ENCODE measurements at regions not wholly inside any gene's neighbourhood (a gene's known extent, or its start where the extent isn't known, plus 50 kb on each side); places are given as distances from the start of the nearest gene placed in this dataset.
A peak's percentile ranks its signal among the peaks of the same experiment; 100 is the strongest.
"Not testable (repeated sequence)": the region's sequence is repeated elsewhere in the genome, so short reads cannot be mapped to it uniquely, and the experiment has no call there.

DNA sequence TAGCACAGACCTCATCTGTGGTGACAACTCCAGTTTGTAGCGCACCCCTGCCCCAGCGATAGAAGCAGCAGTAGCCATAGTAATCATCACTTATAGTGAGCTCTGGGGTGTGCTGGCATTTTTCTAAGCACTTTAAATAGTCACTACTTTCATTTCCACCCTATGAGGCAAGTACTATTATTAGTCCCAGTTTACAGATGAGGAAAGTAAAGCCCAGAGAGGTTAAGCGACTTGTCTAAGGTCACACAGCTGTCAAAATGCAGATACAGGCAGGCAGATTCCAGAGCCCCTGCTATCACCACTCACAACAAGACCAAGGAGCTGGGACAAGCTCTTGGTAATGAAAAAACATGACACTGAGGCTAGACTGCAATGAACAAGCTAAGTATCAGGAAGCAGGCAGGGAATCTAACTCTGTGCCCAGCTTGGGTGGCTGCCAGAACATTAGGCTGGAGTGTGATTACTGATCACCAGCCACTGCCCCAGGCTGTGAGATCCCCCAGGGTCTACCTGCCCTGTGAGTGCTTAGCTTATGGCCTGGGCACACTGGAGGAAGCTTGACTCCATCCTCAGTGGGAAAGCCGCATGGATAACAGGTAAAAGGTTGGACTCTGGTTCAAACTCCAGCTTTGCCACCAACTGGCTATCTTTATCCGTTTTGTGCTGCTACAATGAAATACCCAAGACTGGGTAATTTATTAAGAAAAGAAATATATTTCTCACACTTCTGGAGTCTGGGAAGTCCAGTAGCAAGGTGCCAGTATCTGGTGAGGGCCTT is 561.1 kb downstream of the MN1 start:
- no peak for DNase-seq

DNA sequence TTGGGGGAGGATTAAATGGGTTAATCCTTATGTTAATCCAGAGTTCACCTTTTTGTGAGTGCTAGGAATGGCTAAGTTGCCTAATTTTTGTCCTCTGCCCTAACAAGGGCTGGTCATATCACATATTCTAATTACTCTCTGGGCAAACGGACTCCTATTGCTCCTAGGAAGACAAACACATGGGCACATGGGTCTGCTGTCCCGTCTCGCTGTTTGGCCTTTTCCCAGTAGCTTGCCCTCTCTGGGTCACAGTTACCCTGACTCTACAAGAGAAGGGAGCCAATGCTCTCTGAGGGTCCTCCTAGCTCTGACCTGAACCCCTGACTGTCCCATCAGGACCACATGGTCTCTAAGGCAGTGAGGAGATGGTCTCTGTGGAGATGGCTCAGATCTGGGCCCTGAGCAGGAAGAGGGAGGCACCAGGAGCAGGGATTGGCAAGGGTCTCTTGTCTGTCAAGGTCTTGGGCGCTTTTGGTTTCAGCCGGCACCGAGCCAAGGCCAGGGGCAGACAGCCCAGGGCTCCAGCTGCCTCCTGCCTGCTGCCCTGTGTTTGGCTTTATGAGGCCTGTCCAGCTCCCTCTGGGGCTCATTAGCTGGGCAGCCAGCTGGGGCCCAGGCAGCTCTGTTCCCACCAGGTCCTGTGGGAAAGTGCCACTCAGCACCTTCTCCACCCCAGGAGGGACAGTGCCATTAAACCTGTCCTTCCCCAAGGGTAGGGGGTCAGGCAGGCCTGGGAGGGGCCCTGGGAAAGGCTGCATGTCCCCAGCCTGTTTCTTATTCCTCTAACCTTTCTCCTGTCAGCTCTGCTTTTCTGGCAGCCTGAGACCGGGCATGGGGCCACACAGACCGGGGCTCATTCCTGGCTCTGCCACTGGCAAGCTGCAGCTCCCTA is 559.9 kb downstream of the MN1 start:
- peak; percentile 82 for DNase-seq

DNA sequence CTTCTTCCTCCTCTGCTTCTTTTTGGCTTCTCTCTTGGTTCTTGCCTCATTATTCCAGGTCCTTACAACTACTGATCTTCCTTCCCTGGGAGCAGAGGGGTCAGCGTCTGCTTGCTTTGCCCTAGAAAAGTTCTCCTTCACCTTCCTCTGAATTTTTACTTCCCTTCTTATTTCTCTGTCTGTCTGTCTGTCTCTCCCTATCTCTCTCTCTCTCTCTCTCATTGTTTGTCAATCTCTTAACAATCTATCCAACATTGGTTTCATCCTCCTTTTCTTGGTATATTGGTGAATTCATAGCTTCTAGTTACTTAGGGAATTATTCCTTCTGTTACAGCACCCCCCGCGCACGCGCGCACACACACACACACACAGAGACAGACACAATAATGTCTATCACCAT is 559.1 kb downstream of the MN1 start:
- DNase-seq: no peak

DNA sequence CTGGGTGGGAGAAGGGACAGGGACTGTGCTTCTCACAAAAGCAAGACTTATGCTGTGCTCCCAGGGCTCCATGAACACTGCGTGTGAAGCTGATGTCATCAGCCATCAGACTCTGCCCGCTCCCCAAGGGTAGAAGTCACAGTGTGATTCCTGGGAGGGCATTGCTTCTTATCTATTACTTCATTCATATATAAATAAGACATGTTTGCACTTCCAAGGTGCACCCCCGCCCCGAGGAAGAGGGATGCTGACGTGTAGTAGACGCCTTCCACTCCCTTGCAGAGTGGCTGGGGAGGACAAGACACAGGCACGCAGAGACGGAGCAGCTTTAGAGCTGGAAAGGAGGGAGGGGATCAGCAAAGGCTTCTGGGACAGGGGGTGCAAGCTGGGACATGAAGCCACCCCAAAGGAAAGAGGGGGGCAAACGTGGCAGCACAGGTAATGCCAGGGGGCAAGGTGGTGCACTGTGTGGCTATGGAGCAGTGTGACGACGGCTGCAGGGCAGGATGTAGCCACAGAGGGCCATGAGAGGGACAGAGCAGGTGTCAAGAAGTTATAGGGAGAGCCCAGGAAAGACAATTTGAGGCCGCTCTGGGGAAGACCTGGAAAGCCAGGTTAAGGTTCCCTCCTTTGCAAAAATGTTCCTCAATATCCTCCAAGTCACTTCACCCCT is 558.5 kb downstream of the MN1 start:
- no peak for DNase-seq

- DNase-seq: no peak
These were observed 557.2 kb downstream of the MN1 start for GRCh38 chr22:27244328-27244727.

- no peak for DNase-seq
These were observed 556.5 kb downstream of the MN1 start for GRCh38 chr22:27245056-27245455.

DNA sequence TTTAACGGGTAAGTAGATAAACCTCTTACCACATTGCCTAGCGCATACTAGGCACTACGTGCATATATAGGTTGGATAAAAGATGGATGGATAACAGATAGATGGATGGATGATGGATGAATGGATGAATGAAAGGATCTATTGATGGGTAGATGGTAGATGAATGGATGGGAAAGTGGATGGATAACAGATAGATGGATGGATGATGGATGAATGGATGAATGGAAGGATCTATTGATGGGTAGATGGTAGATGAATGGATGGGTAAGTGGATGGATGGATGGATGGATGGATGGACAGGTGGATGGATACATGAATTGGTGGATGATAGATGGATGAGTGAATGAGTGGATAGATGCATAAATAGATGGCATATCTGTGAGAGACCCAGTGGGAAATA is 555.0 kb downstream of the MN1 start:
- no peak for DNase-seq

DNA sequence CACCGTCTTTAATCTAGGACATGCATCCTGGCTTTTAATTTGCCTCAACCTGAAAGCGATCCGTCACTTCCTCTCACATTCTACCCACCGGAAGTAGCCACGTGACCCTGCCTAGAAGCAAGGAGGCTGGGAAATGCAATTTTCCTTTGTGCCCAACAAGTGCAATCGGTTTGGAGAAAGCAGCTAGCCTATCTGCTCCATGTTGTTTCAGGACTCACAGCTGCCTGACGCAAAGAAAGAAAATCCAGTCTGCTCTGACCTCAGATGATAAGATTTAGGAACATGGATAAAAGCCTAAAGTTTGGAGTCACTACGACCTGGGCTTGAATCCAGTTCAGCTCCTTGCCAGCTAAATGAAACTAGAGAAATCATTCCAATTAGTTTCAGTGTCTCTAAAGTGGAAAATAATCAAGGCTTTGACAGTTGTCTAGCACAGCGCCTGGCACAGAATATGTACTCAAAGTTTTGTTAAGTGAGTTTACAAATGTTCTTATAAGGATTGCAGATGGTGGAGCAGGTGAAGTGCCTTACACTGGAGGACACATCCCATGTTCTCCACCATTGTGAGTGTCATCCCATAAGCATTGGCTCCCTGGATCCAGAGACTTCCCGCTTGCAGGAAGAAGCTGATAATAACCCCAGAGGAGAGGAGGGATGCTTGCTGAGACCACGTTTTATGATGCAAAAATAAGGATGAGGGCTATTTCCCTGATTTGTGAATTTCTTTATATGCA is 553.7 kb downstream of the MN1 start:
- DNase-seq: no peak

DNA sequence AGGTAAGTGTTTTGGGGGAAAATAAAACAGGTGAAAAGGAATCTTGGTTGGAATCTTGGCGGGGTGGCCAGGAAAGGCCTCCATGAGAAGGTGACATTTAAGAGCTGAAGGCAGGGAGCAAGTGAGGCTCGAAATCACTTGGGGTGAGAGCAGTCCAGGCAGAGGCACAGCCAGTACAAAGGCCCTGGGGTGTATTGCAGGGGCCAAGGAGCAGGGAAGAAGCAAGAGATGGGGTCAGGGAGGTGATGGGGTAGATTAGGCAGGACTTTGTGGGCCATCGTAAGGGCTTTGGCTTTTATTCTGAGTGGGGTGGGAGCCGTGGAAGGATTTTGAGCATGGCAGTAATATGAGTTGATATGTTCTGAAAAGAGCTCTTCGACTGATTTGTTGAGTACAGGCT is 551.1 kb downstream of the MN1 start:
- DNase-seq: no peak

GRCh38 chr22:27250886-27251285 is 550.7 kb downstream of the MN1 start:
- DNase-seq: no peak

- no peak for DNase-seq
These were observed 550.0 kb downstream of the MN1 start for GRCh38 chr22:27251563-27251962.

GRCh38 chr22:27252282-27253049 is 549.1 kb downstream of the MN1 start:
- peak; percentile 76 for DNase-seq

DNA sequence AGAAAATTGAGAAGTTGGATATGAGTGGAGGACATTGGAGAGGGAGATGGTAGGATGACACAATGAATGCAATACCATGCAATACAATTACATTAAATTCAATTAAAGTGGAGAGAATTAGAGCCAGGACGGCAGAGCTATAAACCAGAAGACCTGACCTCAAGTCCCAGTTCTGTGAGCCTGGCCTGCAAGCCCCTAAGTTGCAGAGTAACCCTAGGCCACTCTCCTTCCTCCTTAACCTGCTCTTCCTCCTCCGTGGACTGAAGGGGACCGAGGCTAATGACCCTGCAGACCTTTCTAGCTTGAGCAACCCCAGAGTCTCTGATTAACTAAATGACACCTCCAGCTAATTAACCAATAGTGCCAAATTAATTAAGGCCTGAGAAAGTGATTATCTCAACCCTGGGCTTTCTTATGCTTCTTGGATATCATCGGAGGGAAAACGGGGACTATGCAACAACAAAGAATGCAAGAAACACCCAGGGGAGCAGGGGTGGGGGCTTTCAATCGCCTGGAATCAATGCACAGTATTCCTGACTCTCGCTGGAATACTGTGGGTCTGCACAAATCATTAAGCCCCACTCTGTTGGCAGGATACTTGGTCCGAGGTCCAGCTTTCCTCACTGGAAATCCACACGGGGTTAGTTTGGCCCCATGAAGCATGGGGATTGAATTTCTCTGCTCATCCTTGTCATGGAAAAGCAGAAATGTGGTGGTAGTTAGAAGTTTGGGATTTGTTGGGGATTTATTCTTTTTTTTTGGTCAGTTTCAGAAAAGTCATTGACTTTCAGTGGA is 548.3 kb downstream of the MN1 start:
- peak; percentile 84 for DNase-seq

DNA sequence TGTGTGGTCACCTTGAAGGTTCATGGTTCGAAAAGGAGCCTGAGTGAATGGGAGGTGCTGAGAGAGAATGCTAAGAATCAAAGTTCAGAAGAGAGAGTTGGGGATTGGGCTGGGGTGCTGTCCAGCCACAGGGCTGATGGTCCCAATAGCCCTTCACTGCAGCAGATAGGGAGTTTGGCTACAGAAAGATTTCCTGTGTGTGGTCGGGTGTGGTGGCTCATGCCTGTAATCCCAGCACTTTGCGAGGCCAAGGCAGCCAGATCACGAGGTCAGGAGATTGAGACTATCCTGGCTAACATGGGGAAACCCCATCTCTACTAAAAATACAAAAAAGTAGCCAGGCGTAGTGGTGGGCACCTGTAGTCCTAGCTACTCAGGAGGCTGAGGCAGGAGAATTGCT is 547.5 kb downstream of the MN1 start:
- not testable (repeated sequence) for DNase-seq

- DNase-seq: no peak
These were observed 546.0 kb downstream of the MN1 start for GRCh38 chr22:27255580-27255979.

- no peak for DNase-seq
These were observed 543.6 kb downstream of the MN1 start for GRCh38 chr22:27257987-27258386.

DNA sequence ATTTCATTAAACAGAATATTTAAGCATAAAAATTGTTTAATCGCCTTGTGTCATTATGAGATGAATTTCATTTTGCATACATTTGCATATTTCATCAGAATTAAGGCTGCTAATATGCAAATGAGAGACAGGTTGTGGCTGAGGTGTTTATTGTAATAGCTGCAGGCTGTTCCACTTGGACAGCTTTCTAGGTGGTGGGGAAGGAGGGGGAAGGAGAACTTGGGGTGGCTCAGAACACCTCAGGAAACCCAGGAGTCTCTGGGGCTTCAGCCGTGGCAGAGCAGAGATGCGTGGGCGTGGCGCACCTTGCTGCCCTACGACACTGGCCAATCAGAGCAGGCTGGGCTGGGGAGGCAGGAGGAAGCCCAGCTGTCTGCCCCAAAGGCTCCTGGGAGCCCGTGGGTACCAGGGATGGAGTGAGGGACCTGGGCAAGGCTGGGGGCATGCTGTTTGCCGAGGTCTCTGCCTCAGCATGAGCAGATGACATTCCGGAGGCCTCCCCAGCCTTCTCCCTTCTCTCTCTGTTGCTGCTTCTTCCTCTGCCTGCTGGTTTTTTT is 542.9 kb downstream of the MN1 start:
- no peak for DNase-seq

DNA sequence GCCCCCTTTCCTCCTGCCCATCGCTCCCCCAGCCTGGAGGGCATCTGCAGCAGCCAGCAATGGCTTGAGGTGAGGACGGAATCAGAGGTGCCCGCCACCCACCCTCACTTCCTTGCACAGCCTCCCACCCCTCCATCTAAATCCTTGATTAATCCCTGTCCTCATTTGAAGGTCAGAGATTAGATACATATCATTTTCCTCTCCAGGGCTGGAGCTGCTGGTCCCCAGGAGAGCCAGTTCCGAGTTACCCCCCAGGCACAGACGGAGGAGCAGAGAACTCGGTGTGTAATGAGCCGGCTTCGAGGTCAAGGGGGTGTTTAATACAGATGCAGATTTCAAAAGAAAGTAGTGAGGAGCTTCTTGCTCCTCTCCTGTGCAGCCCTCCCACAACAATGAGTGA is 542.1 kb downstream of the MN1 start:
- no peak for DNase-seq

- no peak for DNase-seq
These were observed 541.4 kb downstream of the MN1 start for GRCh38 chr22:27260087-27260698.

DNA sequence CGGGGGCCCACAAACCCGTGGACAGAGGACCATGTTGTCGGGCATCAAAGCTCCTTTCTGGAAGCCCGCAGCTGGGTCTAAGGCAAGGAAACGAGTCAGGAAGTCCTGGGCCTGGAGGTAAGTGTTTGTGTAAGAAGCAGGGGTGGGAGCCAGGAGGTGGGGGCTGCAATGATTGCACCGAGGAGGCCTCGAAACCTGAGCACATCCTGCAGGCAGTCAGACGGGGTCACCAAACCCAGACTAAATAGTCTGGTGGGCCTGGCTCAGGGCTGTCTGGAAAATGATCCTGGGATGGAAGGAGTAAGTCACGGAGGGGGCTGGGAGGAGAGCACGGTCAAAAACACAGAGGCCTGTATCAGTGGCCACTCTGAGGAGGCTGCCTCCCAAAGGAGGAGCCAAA is 539.2 kb downstream of the MN1 start:
- no peak for DNase-seq

Data from femur (tissue), 1 donor.